NCI-H82 treated with DMSO at 0.1 percent for 48 hours (cell line): ENCODE measurements at regions not wholly inside any gene's neighbourhood (a gene's known extent, or its start where the extent isn't known, plus 50 kb on each side); places are given as distances from the start of the nearest gene placed in this dataset.
A peak's percentile ranks its signal among the peaks of the same experiment; 100 is the strongest.

Experiments used
- DNase-seq: peaks from one replicate; lab custom pipeline; 2025; ENCODE audit not compliant: unreplicated experiment; lab: John Stamatoyannopoulos, UW

DNA sequence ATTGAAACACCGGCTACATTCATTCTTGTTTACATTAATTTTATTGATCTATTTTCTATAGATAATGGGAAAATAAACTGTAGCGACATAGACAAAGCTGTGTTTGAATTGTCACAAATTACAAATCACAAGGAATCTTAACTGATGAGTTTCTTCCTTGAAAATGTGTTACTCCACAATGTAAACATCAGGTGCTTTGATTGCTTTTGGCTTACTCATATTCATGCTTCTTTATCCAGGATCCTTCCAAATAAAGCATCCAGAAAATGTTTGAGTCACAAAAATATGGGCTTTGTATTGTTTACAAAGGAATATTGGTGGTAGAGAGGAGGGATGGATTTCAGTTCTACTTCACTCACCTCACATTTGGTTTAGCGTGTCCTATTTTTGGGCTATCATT, 64.0 kb downstream of the BMP2 start:
- DNase-seq: no peak

DNA sequence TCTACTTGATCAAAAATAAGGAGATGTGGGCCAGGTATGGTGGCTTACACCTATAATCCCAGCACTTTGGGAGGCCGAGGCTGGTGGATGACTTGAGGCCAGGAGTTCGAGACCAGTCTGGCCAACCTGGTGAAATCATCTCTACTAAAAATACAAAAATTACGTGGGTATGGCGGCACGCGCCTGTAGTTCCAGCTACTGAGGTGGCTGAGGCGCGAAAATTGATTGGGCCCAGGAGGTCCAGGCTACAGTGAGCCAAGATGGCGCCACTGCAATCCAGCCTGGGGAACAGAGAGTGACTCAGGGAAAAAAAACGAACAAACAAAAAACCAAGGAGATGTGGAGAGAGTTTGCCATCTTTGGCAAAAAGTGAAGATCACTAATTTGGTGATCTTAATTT, 65.3 kb downstream of the BMP2 start:
- DNase-seq: no peak

DNA sequence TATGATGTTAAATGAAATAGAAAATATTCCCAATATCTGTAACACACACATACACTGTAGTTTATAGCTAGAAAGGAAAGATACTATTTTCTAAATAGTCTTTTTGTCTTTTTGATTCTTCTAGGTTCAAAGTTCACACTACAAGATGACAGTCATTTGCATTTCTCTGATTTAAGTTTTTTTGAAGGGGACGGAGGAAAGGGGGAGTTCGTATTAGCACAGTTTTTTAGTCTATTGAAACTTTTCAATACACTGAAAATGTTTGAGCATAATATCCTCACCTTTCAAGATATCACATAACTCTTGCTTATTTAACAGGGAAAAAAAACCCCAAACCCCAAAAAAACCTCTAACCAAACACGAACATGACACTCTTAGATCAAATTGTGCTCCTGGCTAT, 68.1 kb downstream of the BMP2 start:
- no peak for DNase-seq

DNA sequence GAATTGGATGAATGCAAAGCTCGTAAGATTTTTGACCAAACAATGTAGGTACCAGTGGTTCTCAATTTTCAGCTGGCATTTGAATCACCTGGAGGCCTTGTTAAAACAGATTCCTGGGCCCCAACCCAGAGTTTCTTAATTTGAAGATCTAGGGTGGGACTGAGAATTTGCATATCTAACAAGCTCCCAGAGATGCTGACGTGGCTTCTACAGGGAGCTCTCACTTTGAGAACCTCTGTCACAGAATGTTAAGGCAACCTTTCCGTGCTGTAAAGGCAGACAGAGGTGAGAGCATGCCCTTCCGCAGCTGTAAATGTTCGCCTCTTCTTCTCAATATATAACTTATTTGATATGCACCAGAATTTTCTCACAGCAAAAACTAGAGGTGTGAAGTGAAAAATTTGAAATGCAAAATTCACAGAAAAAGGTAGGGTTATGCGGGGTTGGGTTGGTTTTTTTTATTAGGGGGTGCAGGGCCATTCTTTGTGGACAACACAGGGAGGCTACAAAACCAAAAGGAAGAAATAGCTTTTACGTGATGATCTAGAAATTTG, 69.4 kb downstream of the BMP2 start:
- no peak for DNase-seq

DNA sequence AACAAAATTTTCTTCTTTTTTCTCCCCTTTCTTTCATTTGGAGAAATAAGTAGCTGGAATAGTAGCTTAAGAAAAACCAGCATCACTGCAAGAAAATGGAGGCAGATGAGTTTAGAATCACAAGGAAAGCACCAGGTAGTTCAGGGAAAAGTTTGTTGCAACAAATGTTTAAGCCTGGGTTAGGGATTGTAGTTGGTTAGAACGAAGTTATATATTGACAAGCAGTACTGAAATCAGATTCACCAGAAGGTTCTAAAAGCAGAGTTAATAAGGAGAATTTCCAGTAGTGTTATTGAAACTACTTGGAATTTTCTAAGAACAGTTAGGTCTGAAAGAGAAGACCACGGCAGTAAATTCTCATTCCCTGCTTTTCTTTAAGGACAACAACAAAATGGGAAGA, 70.2 kb downstream of the BMP2 start:
- DNase-seq: no peak

DNA sequence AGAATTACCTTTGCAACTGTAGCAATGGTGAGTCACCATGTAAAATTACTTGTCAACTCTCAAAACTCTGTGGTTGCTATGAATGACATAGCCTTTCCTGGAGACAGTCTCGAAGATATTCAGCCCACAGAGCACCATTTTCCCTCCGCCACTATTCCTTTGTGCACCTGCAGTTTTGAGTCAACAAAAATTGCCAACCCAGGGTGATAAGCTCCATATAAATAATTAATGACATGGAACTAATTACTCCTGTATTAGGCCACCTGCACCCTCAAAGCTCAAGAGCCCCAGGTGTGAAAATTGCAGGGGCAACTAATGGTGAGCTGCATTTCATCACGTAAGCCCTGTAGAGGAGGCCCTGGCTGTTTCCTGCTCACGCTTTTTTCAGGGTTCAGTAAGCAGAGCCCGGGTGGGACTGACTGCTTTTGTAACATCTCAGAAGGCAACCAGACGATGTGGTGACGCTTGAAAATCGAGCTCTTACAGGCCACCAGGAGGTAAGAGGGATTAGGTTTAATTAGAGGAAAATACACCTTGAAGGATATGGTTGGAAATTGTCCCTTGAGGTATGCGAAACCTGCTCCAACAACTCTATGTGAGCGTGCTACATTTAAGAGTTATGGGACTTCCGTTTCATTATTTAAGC, 70.8 kb downstream of the BMP2 start:
- no peak for DNase-seq

DNA sequence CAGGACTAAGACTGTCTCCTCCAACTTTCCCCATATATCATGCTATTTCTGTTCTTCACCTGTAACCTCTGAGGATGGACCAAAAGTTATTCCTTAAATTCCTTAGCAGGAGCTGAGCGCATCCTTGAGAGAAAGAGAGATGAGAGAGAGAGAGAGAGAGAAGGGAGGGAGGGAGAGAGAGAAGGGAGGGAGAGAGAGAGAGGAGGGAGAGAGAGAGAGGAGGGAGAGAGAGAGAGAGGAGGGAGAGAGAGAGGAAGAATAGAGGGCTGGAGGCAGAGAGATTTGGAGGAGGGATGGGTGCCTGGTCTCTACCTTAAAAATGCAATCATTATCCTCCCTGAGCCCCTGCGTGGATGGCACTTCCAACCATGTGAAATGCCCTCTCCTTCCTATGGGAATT, 73.6 kb downstream of the BMP2 start:
- no peak for DNase-seq

DNA sequence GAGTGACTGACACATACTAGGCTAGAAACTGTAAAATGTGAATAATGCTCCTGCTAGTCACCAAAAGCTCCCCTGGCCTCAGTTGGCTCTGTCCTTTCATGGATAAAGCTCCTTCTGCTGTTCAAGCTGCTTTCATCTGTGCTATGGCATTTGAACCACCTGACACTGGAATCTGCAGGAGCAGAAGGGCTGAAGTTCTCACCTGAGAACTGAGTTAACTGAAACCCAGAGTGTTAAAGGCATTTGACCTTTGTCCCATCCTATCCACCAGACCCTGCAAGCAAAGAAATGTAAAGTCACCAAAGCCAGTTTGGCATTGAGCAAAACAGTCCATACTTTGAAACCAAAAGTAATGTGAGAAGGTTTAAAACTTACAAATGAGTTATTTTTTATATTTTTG, 77.7 kb downstream of the BMP2 start:
- no peak for DNase-seq

DNA sequence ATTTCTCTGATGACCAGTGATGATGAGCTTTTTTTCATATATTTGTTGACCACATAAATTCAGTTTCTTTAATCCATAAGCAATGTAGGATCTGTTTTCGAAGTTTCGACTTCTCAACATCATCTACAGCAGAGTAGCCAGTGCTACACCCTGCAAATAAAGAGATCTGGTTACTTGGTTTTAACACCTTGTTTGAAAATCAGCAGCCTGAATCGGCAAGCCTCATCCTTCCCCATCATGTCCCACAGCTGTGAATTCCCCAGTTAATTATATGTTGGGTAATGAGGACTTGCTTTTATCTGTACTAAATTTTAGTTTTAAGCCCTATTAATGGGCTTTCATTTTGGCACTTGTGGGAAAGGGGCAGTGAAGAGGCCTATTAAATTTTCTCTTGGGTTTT, 80.6 kb downstream of the BMP2 start:
- no peak for DNase-seq

DNA sequence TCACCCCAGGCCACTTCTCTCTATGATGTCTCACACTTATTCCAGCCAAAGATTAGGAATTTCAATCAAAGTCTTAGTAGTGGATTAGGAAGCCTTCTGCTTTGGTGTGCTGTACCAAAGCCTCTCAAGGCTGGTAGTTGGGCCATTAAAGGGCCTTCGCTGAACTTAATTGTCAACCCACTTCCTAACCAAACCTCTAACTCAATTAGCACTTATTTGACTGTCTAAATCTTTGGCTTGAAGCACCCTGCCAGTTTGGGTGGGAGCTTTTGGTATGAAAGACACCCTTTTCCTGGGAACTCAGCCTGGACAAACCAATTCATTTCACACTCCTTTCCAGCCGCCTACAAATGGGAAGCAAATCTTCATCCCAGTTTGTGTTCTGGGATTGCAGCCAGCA, 81.5 kb downstream of the BMP2 start:
- DNase-seq: no peak

DNA sequence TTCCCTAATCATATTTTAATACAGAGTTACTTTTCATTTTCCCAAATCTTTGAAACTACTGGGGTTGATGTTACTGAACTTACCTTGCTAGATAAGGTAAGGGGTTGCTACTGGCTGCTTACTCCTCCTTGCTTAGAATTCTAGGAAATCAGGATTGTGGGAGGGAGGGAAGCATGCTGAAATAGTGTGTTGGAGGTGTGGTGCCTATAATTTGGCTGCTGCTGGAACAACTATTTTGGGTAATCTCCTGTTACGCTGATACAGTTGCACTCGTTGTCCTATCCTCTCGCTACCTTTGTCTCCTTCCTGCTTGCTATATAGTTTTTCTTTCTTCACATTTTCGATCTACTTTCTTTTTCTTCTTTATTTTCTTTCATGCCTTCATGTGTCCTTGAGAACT, 83.7 kb downstream of the BMP2 start:
- no peak for DNase-seq

DNA sequence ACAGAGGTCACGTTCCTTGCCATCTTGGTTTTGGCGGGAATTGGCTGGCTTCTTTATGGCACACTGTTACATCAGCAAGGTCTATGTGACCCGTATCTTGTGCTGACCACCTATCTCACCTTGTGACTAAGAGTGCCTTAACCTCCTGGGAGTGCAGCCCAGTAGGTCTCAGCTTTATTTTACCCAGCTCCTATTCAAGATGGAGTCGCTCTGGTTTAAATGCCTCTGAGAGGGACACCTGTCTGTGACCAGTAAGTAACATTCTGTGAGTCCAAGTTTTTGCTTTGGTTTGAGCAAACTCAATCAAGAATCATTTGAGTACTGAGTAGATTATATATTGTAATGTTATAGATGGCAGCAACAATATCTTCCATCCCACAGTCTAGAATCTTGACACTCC, 85.0 kb downstream of the BMP2 start:
- no peak for DNase-seq

DNA sequence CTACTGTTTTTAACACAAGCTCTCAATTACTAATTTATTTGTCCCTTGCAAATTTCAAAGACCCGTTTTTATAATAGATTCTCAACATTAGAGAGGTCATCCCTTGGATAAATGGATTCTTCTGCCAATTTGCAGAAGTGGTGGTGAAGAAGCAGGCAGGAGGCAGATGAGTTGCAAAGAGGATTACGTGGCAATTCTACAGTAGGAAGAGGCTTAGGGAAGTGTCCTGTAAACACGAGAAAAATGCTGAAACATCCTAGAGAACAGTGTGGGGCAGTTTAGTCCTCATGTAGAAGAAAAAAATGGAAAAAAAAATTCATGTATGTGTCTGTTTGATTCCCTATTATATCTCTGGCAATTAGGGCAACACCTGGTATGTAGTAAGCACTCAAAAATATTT, 87.6 kb downstream of the BMP2 start:
- DNase-seq: peak; percentile 13

DNA sequence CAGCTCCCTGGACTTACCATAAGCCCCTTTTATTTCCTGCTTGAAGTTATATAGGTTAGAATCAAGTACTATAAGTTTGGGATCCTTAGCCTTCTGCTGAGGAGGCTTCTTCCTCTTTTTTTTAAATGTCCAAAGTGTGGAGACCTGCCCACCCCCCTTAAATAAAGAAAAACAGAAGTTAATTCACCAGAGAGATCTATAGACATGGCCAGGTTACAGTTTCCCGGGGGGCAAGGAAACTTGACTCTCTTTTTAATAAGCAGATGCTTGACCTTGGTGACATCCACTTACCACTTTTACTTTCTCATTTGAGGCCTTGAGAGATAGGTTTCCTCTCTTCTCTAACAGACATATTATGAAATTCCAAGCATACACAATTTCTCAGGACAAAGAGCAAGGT, 88.3 kb downstream of the BMP2 start:
- DNase-seq: no peak

DNA sequence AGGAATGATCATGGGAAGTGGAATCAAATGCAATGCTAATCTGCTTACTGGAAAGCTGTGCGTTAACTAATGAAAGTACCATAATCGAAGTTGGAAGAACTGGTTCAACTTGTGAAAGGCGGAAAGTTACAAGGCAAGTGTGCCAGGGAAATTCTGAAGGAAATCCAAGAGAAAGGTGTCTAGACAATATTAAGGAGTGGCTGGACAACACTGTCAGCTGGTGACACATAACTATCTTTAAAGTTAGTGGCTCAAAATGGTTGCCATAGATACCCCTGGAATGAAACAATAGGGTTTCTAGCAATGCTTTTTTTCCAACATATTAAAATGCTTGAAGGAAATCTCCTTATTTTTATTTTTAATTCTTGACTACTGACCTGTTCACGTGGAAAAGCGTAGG, 90.4 kb downstream of the BMP2 start:
- DNase-seq: no peak

DNA sequence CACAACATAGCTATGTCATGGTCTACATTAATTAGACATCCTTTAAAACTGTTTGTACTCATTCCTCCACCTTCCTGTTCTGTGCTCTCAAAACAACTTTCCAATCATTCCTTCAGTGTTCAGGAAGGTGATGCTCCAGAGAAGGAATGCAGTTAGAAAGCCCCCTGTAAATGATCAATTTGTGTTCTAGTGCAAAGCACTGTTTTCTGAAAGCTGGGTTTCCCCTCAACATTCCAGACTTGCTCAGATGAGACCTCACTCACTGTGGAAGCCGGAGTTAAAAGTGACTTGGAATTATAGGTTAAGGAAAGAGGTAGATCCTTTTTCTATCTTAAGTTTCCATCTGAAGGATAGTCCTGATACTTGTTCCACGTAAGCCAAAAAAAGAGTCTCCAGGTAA, 95.9 kb downstream of the BMP2 start:
- DNase-seq: no peak

DNA sequence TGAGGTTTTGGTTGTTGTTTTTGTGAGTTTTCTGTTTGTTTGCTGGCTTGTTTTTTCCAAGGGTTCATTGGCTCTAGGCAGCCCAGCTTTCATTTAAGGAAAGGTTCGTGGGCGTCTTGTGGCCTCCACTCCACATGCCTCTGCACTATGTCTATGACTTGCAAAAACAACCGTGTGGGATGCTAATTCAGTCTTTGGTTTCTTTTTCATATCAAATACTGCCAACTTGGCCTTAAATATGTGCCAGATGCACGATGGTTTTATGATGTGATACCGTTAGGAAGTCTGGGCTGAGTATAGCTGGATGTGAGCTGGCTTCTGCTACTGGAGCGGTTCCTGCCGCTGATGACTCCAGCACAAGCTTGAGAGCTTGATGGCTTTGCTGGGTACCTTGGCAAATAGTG, 96.3 kb downstream of the BMP2 start:
- no peak for DNase-seq

DNA sequence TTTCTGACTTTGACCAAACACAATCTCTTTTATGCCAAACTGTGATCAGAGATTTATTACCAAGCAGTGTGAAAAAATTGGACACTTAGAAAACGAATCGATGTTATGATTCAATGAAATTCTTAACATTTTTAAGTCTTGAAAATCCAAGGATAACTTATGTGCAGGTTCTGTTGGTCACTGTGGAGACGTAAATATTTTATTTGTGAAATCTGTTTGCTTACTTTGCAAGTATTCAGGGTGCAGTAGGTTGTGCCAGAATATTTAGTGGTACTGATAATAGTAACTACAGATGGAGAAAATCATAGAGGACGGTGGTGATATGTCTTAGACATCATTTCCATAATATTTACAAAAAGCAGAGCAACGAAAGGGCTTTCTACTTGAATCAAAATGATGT, 97.3 kb downstream of the BMP2 start:
- DNase-seq: no peak

DNA sequence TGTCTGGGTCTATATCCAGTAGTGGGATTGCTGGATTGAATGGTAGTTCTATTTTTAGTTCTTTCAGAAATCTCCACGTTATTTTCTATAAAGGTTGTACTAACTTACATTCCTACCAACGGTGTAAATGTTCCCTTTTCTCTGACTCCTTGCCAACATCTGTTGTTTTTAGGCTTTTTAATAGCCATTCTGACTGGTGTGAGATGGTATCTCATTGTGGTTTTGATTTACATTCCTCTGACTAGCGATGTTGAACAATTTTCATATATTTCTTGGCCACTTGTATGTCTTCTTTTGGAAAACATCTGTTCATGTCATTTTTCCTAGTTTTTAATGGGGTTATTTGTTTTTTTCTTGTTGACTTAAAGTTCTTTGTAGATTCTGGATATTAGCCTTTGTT, 99.3 kb downstream of the BMP2 start:
- no peak for DNase-seq

DNA sequence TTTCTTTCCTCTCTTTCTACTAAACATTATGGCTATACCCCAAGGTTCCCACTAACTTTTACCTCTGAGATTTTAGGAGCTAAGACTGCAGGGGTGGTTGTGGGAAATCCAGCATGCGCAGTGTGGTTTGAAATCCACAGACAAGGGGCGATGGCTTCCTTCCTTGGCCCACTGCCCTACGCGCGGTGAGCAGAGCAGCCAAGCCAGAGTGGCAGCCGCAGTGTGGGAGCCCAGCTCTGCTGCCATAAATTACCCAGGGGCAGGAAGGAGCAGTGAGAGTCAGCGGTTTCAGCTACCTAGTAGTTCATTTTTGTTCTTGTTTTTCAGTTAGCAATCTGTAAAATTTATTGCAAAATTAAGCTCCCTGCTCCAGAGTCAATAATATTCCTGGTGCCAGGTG, 101.4 kb downstream of the BMP2 start:
- DNase-seq: no peak

DNA sequence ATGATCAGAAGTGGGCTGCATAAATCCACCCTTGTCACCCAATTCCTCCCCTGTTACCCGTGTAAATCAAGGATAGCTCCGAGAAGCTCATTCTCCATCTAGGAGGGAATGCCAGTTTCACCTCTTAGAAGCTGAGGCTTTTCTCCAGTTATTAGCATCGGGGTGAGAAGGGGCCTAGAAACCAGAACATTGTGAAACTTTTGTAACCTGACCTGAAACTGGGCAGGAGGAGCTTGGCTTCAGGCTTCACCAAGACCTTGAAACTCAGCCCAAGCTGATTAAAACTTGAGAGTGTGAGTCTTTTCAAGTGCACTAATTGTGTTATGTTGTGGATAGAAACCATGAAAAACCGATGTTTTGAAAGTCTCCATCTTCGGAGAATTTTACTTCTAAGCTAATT, 103.1 kb downstream of the BMP2 start:
- no peak for DNase-seq

DNA sequence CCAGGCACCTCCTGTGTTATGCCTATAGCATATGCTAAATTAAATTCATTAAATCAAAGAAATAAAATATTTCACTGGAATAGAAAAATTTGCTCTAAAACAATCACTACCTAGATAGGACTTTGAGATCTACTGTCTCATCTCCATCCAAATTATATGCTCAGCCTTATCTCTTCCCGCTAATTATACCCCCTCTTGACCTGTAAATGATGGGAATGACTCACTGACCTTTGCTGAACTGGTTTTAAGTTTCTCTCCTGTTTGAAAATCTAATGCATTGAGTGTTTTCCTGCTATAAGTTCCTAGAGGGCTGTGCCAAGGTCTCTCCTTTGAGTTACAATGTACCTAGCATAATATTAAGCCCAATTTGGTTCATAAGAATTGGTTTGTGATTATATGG, 110.1 kb downstream of the BMP2 start:
- DNase-seq: no peak

DNA sequence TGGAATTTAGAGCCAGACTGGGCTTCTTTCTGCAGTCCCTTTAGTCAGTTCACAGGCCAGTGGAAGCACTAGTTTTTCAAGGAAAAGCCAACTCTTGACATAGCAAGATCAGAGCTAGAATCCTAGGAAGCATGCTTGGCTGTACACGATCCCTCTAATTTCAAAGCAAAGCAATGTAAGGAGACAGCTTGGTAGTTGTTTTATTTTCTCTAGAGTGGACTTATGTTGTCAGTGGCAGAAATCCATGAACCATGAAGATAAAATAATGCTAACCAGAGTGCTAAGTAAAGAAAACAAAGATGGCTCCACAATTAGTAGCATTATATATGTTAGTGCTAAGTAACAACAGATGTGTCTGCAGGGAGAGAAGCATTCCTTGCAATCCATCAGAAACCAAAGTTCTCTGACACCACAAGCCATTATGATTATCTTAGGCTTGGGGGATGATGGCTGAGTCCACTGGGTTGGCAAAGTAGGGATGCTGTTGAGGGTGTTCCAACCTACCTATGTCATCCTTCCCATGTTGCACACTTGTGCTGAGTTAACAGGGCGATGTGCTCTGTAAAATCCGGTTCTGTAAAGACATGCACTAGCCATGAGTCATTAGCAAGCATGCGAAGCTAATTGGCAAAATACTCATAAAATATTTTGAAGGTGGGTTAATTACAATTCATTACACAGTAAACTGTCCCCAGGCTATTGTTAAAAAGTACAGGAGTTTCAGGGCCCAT, 115.2 kb downstream of the BMP2 start:
- DNase-seq: no peak
